ENCODE measurements at regions not wholly inside any gene's neighbourhood (a gene's known extent, or its start where the extent isn't known, plus 50 kb on each side); places are given as distances from the start of the nearest gene placed in this dataset.

DNA sequence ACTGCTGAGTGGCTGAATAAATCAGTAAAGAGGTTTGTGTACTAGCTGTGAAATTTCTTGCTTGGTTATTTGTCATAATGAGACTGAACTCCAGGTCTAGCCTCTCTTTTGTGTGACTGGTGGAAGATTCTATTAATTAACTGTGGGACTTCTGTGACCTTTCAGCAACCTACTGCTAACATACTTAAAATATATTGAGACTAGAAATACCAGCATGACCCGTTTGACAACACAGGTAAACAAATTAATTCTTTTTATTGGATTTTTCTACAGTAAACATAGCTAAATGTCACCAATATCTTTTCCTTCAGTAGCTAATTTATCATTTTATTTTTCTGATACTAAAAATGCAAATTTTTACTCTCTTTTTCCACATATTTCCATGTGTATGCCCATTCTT is 390.4 kb upstream of the KCNN2 start:
- intact Hi-C loops (cut with micrococcal nuclease) = no loop called here
- no peaks in the 10 kb centered on the region for H3K9me3 ChIP-seq (ENCODE audit: control insufficient read depth in 1 of 2, insufficient read depth in 1 of 2, low read depth in 1 of 2, low read length in 2 of 2)
- no peak overlapping the region for H3K27ac ChIP-seq (ENCODE audit: low read depth, low read length)
- DNase-seq (ENCODE audit: low read depth, low spot score) = no peak
- no peaks in the 10 kb centered on the region for H3K9me2 ChIP-seq (ENCODE audit: insufficient read depth)
- ChIA-PET POLR2A (no interaction called here), CTCF (no interaction called here), RAD21 (ENCODE audit: low non-redundant PET in 1 of 2, low total read pairs in 2 of 2, uncharacterized antibody in 2 of 2, unreplicated experiment in 2 of 2) (no interaction called here)
- no peak overlapping the region for H3K4me2 ChIP-seq (ENCODE audit: low read length)
- H3K9ac ChIP-seq (ENCODE audit: low read length) = no peak overlapping the region
- no TSS peak for BruUV-seq (replicated peaks)
- H3K36me3 ChIP-seq (ENCODE audit: control insufficient read depth in 1 of 2, insufficient read depth in 2 of 2, low read length in 2 of 2) = no peaks in the 10 kb centered on the region
- no peaks in the 10 kb centered on the region for H3K4me1 ChIP-seq (ENCODE audit: control insufficient read depth in 1 of 2, insufficient read depth in 2 of 2, low read length in 2 of 2)
- no peaks in the 10 kb centered on the region for H4K20me1 ChIP-seq (ENCODE audit: insufficient read depth)
- no peaks in the 10 kb centered on the region for H3K79me2 ChIP-seq (ENCODE audit: insufficient read depth, low read length)
- H3K27me3 ChIP-seq (ENCODE audit: insufficient read depth, low read length) = no peaks in the 10 kb centered on the region
- no peak overlapping the region for H2AFZ ChIP-seq (ENCODE audit: low read depth, low read length, poor library complexity, severe bottlenecking)
- no peak overlapping the region for H3K4me3 ChIP-seq (replicated peaks in 1 of 2; ENCODE audit: low read depth in 1 of 2, low read length in 2 of 2)
- ATAC-seq = no peak
- TF ChIP-seq CEBPB (IDR thresholded peaks at IDR 0.05; ENCODE audit: low read depth) = no peak
- TF ChIP-seq ELF1 (IDR thresholded peaks at IDR 0.05; ENCODE audit: borderline replicate concordance, low read depth) = no peak

DNA sequence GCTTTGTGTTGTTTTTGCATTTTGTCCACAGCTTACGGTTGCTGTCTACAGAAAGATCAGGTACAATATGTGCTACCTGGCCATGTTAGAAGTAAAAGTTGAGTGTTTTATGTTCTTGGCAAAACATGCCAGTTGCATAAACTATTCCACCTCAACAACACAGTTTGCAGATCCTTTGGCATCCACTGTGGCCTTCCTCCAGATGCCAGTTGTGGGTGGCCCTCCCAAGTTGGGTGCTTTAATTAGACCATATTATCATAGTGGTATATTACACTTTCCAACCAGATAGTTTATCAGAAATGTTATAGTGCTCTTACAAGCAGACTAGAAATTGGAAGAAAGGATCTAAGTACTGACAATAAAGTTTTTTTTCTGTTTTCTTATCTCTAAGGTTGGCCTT is 386.9 kb upstream of the KCNN2 start:
- no peak overlapping the region for H2AFZ ChIP-seq (ENCODE audit: low read depth, low read length, poor library complexity, severe bottlenecking)
- ChIA-PET CTCF (no interaction called here), POLR2A (no interaction called here), RAD21 (ENCODE audit: low non-redundant PET in 1 of 2, low total read pairs in 2 of 2, uncharacterized antibody in 2 of 2, unreplicated experiment in 2 of 2) (no interaction called here)
- H3K9me3 ChIP-seq (ENCODE audit: control insufficient read depth in 1 of 2, insufficient read depth in 1 of 2, low read depth in 1 of 2, low read length in 2 of 2) = no peaks in the 10 kb centered on the region
- no peak overlapping the region for H3K27ac ChIP-seq (ENCODE audit: low read depth, low read length)
- H3K36me3 ChIP-seq (ENCODE audit: control insufficient read depth in 1 of 2, insufficient read depth in 2 of 2, low read length in 2 of 2) = no peaks in the 10 kb centered on the region
- no peak for TF ChIP-seq SP1 (IDR thresholded peaks at IDR 0.05; ENCODE audit: low read depth)
- no TSS peak for BruUV-seq (replicated peaks)
- no peaks in the 10 kb centered on the region for H4K20me1 ChIP-seq (ENCODE audit: insufficient read depth)
- no peak overlapping the region for H3K9ac ChIP-seq (ENCODE audit: low read length)
- no peaks in the 10 kb centered on the region for H3K4me1 ChIP-seq (ENCODE audit: control insufficient read depth in 1 of 2, insufficient read depth in 2 of 2, low read length in 2 of 2)
- H3K9me2 ChIP-seq (ENCODE audit: insufficient read depth) = no peaks in the 10 kb centered on the region
- H3K4me2 ChIP-seq (ENCODE audit: low read length) = no peak overlapping the region
- DNase-seq (ENCODE audit: low read depth, low spot score) = no peak
- intact Hi-C loops (cut with micrococcal nuclease) = no loop called here
- H3K4me3 ChIP-seq (replicated peaks in 1 of 2; ENCODE audit: low read depth in 1 of 2, low read length in 2 of 2) = no peak overlapping the region
- H3K27me3 ChIP-seq (ENCODE audit: insufficient read depth, low read length) = no peaks in the 10 kb centered on the region
- no peaks in the 10 kb centered on the region for H3K79me2 ChIP-seq (ENCODE audit: insufficient read depth, low read length)
- no peak for ATAC-seq

- ChIA-PET POLR2A (no interaction called here), RAD21 (ENCODE audit: low non-redundant PET in 1 of 2, low total read pairs in 2 of 2, uncharacterized antibody in 2 of 2, unreplicated experiment in 2 of 2) (no interaction called here), CTCF (no interaction called here)
- Histone ChIP-seq H3K27ac (ENCODE audit: low read depth, low read length) (no peak overlapping the region), H3K9me3 (ENCODE audit: control insufficient read depth in 1 of 2, insufficient read depth in 1 of 2, low read depth in 1 of 2, low read length in 2 of 2) (no peaks in the 10 kb centered on the region), H3K4me3 (replicated peaks in 1 of 2; ENCODE audit: low read depth in 1 of 2, low read length in 2 of 2) (no peak overlapping the region), H3K9me2 (ENCODE audit: insufficient read depth) (no peaks in the 10 kb centered on the region), H4K20me1 (ENCODE audit: insufficient read depth) (no peaks in the 10 kb centered on the region), H3K36me3 (ENCODE audit: control insufficient read depth in 1 of 2, insufficient read depth in 2 of 2, low read length in 2 of 2) (no peaks in the 10 kb centered on the region), H2AFZ (ENCODE audit: low read depth, low read length, poor library complexity, severe bottlenecking) (no peak overlapping the region), H3K4me1 (ENCODE audit: control insufficient read depth in 1 of 2, insufficient read depth in 2 of 2, low read length in 2 of 2) (no peaks in the 10 kb centered on the region), H3K27me3 (ENCODE audit: insufficient read depth, low read length) (peaks cover 8% of the 10 kb centered on the region; the same call in 1 of the 2 replicates), H3K79me2 (ENCODE audit: insufficient read depth, low read length) (no peaks in the 10 kb centered on the region), H3K4me2 (ENCODE audit: low read length) (no peak overlapping the region), H3K9ac (ENCODE audit: low read length) (no peak overlapping the region)
- no peak for DNase-seq (ENCODE audit: low read depth, low spot score)
- no TSS peak for BruUV-seq (replicated peaks)
- ATAC-seq = no peak
- intact Hi-C loops (cut with micrococcal nuclease) = no loop called here
- TF ChIP-seq EZH2 (IDR thresholded peaks at IDR 0.05) (no peak), EZH2phosphoT487 (IDR thresholded peaks at IDR 0.05; ENCODE audit: borderline replicate concordance) (no peak), MAX (IDR thresholded peaks at IDR 0.05) (no peak), TCF7L2 (IDR thresholded peaks at IDR 0.05; ENCODE audit: borderline replicate concordance, extremely low read depth, insufficient read depth, insufficient read length) (no peak), ELF1 (IDR thresholded peaks at IDR 0.05; ENCODE audit: borderline replicate concordance, low read depth) (no peak), ZNF274 (IDR thresholded peaks at IDR 0.05; ENCODE audit: low read depth, low read length) (no peak), POLR2A (IDR thresholded peaks at IDR 0.05; ENCODE audit: borderline replicate concordance, extremely low read depth, insufficient read depth, insufficient read length) (no peak), FOSL1 (IDR thresholded peaks at IDR 0.05; ENCODE audit: low read depth) (no peak), CTCF (IDR thresholded peaks at IDR 0.05 in 2 of 3, conservative IDR thresholded peaks at IDR 0.05 in 1 of 3; ENCODE audit: borderline replicate concordance in 1 of 3, insufficient read depth in 1 of 3, low read depth in 2 of 3, low read length in 2 of 3) (no peak), POLR2AphosphoS5 (IDR thresholded peaks at IDR 0.05; ENCODE audit: low read depth, low read length) (no peak), CBX3 (IDR thresholded peaks at IDR 0.05; ENCODE audit: low read depth) (no peak), JUND (IDR thresholded peaks at IDR 0.05) (no peak), CEBPB (IDR thresholded peaks at IDR 0.05; ENCODE audit: low read depth) (no peak)
These were observed 376.9 kb upstream of the KCNN2 start for GRCh38 chr5:113984928-113985327.
